Neural cell (in vitro differentiated cells): ENCODE measurements at regions not wholly inside any gene's neighbourhood (a gene's known extent, or its start where the extent isn't known, plus 50 kb on each side); places are given as distances from the start of the nearest gene placed in this dataset.

Source experiments
- H2AFZ ChIP-seq: fragments of 200-600, 300-800 bp; sonication (generic), shearing (Covaris generic); 2 replicates; pipeline ENCODE4 v1.6.0; 2014; ENCODE audit warnings: low read depth, mild to moderate bottlenecking, antibody characterized with exemption, low read length, moderate library complexity
- H3F3A ChIP-seq: fragments of 200-600 bp; shearing (Covaris generic); 2 replicates; pipeline ENCODE4 v1.6.1; 2016; ENCODE audit warnings: mild to moderate bottlenecking, moderate library complexity, mixed read lengths, antibody characterized with exemption, low read length; ENCODE audit not compliant: insufficient read depth, poor library complexity, severe bottlenecking
- H3K27ac ChIP-seq: fragments of 200-600, 300-800 bp; sonication (generic), shearing (Covaris generic); 2 replicates; pipeline ENCODE4 v1.5.1; 2014; ENCODE audit warnings: mild to moderate bottlenecking, low read length, moderate library complexity
- H3K27me3 ChIP-seq: fragments of 300-800, 200-600 bp; sonication (generic), shearing (Covaris generic); 2 replicates; pipeline ENCODE4 v1.6.0; 2014; ENCODE audit warnings: mild to moderate bottlenecking, low read depth, low read length, moderate library complexity; ENCODE audit not compliant: insufficient read depth
- H3K36me3 ChIP-seq: fragments of 300-800, 200-600 bp; sonication (generic), shearing (Covaris generic); 2 replicates; pipeline ENCODE4 v1.5.1; 2014; ENCODE audit warnings: mild to moderate bottlenecking, antibody characterized with exemption, low read length, moderate library complexity; ENCODE audit not compliant: insufficient read depth
- H3K4me2 ChIP-seq: fragments of 300-800, 200-600 bp; sonication (generic), shearing (Covaris generic); 2 replicates; pipeline ENCODE4 v1.6.0; 2014; ENCODE audit warnings: mild to moderate bottlenecking, low read length
- H3K4me3 ChIP-seq: fragments of 300-800, 200-600 bp; sonication (generic), shearing (Covaris generic); 2 replicates; pipeline ENCODE4 v1.5.1; 2014; ENCODE audit warnings: mild to moderate bottlenecking, low read length, moderate library complexity
- H3K79me2 ChIP-seq: fragments of 200-600 bp; shearing (Covaris generic); replicated peaks from 2 replicates; pipeline ENCODE4 v1.6.0; 2014; ENCODE audit warnings: mild to moderate bottlenecking, low read length, moderate library complexity; ENCODE audit not compliant: insufficient read depth
- H3K9ac ChIP-seq: fragments of 300-800, 200-600 bp; sonication (generic), shearing (Covaris generic); 2 replicates; pipeline ENCODE4 v1.6.1; 2016; ENCODE audit warnings: mild to moderate bottlenecking, low read length, mixed read lengths
- H3K9me2 ChIP-seq: fragments of 200-600 bp; shearing (Covaris generic); 2 replicates; pipeline ENCODE4 v1.6.1; 2016; ENCODE audit warnings: mild to moderate bottlenecking, low read length, mixed read lengths; ENCODE audit not compliant: insufficient read depth
- H3K9me3 ChIP-seq: fragments of 200-600, 300-800 bp; sonication (generic), shearing (Covaris generic); 2 replicates; pipeline ENCODE4 v1.6.1; 2016; ENCODE audit warnings: mild to moderate bottlenecking, mixed run types, low read length, moderate library complexity, mixed read lengths
- H4K20me1 ChIP-seq: fragments of 200-600 bp; shearing (Covaris generic); 2 replicates; pipeline ENCODE4 v1.6.1; 2016; ENCODE audit warnings: mild to moderate bottlenecking, mixed run types; ENCODE audit not compliant: insufficient read depth
- CTCF ChIP-seq: fragments of 450-650 bp; IDR thresholded peaks from 2 replicates; pipeline ENCODE4 v1.5.1; 2014; ENCODE audit warnings: antibody characterized with exemption, mild to moderate bottlenecking, moderate library complexity; ENCODE audit not compliant: poor library complexity, severe bottlenecking
- EP300 ChIP-seq: fragments of 450-650 bp; conservative IDR thresholded peaks from 2 replicates; pipeline ENCODE4 v1.6.1; 2014; ENCODE audit warnings: antibody characterized with exemption, mild to moderate bottlenecking, moderate library complexity; ENCODE audit not compliant: poor library complexity, severe bottlenecking
- EZH2 ChIP-seq: fragments of 200-600, 300-800 bp; shearing (Covaris generic), sonication (generic); IDR thresholded peaks from 2 replicates; pipeline ENCODE4 v1.6.1; 2014; ENCODE audit warnings: antibody characterized with exemption, low read length, borderline replicate concordance, mild to moderate bottlenecking; ENCODE audit not compliant: insufficient read depth, poor library complexity, severe bottlenecking
- MXI1 ChIP-seq: fragments of 450-650 bp; conservative IDR thresholded peaks from 2 replicates; pipeline ENCODE4 v1.6.1; 2014; ENCODE audit warnings: antibody characterized with exemption, mild to moderate bottlenecking; ENCODE audit not compliant: poor library complexity, severe bottlenecking
- POLR2AphosphoS5 ChIP-seq: IDR thresholded peaks from 2 replicates; pipeline ENCODE4 v1.6.1; 2012
- RAD21 ChIP-seq: fragments of 450-650 bp; conservative IDR thresholded peaks from 2 replicates; pipeline ENCODE4 v1.6.1; 2014; ENCODE audit warnings: antibody characterized with exemption, mild to moderate bottlenecking, moderate library complexity
- REST ChIP-seq: IDR thresholded peaks from 2 replicates; pipeline ENCODE4 v1.6.1; 2012; ENCODE audit warnings: borderline replicate concordance
- SMC3 ChIP-seq: fragments of 450-650 bp; conservative IDR thresholded peaks from 2 replicates; pipeline ENCODE4 v1.6.1; 2014; ENCODE audit warnings: antibody characterized with exemption, mild to moderate bottlenecking, moderate library complexity; ENCODE audit not compliant: poor library complexity
- TAF1 ChIP-seq: IDR thresholded peaks from 2 replicates; pipeline ENCODE4 v1.6.1; 2012; ENCODE audit warnings: low read depth

- H3K79me2 ChIP-seq, result no peaks in the 10 kb centered on the region
Measured at GRCh38 chr11:134862587-134863195, 450.6 kb upstream of the B3GAT1 start.

GRCh38 chr11:134862105-134862502 is 450.1 kb upstream of the B3GAT1 start:
- H3K27ac ChIP-seq, result no peak overlapping the region
- H3F3A ChIP-seq, result peaks cover 3% of the 10 kb centered on the region
- H2AFZ ChIP-seq, result no peak overlapping the region
- no peaks in the 10 kb centered on the region for H3K36me3 ChIP-seq
- no peaks in the 10 kb centered on the region for H3K9me2 ChIP-seq
- H3K9ac ChIP-seq, result no peak overlapping the region
- no peak overlapping the region for H3K4me2 ChIP-seq
- no peaks in the 10 kb centered on the region for H3K9me3 ChIP-seq
- no peaks in the 10 kb centered on the region for H4K20me1 ChIP-seq
- no peaks in the 10 kb centered on the region for H3K27me3 ChIP-seq
- H3K4me3 ChIP-seq, result no peak overlapping the region
- no peaks in the 10 kb centered on the region for H3K79me2 ChIP-seq
- TF ChIP-seq EZH2 (no peak), CTCF (no peak), TAF1 (no peak), REST (no peak), SMC3 (no peak), POLR2AphosphoS5 (no peak)

More at GRCh38 chr11:134862587-134863195, 450.6 kb upstream of the B3GAT1 start:
- Histone ChIP-seq H3F3A (peaks cover 3% of the 10 kb centered on the region), H3K9me3 (no peaks in the 10 kb centered on the region), H3K9ac (no peak overlapping the region), H3K27me3 (no peaks in the 10 kb centered on the region), H3K27ac (no peak overlapping the region), H3K4me2 (no peak overlapping the region), H2AFZ (no peak overlapping the region), H3K36me3 (no peaks in the 10 kb centered on the region), H4K20me1 (no peaks in the 10 kb centered on the region), H3K9me2 (no peaks in the 10 kb centered on the region), H3K4me3 (no peak overlapping the region)
- TF ChIP-seq POLR2AphosphoS5 (no peak), RAD21 (no peak), CTCF (no peak), MXI1 (no peak), TAF1 (no peak), REST (no peak), SMC3 (no peak), EP300 (no peak), EZH2 (no peak)
